ENCODE measurements at regions not wholly inside any gene's neighbourhood (a gene's known extent, or its start where the extent isn't known, plus 50 kb on each side); places are given as distances from the start of the nearest gene placed in this dataset.
"Not testable (repeated sequence)": the region's sequence is repeated elsewhere in the genome, so short reads cannot be mapped to it uniquely, and the experiment has no call there.

DNA sequence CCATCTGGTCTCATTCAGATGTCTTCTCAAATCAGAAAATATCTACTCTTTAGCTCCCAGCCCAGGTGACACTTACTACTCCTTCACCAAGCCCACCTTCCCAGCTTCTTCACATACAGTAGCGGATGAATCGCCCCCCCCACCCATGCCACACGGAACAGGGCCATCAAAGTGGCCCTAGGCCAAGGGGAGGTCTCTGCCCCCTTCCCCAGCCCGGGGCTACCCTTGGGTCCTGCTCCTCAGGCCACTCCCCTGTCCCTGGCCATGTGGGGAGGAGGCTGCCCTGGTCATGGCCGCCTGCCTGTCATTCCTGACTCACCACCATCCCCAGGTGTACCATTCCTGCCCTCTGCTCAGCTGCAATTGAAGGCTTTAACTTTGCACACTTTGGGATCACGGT lies 142.8 kb downstream of the NECTIN1 start:
- no peak for DNase-seq (ENCODE audit: low read depth, low spot score)

GRCh38 chr11:119585043-119585781 lies 143.8 kb downstream of the NECTIN1 start:
- peak; percentile 71 for DNase-seq (ENCODE audit: low read depth, low spot score)

DNA sequence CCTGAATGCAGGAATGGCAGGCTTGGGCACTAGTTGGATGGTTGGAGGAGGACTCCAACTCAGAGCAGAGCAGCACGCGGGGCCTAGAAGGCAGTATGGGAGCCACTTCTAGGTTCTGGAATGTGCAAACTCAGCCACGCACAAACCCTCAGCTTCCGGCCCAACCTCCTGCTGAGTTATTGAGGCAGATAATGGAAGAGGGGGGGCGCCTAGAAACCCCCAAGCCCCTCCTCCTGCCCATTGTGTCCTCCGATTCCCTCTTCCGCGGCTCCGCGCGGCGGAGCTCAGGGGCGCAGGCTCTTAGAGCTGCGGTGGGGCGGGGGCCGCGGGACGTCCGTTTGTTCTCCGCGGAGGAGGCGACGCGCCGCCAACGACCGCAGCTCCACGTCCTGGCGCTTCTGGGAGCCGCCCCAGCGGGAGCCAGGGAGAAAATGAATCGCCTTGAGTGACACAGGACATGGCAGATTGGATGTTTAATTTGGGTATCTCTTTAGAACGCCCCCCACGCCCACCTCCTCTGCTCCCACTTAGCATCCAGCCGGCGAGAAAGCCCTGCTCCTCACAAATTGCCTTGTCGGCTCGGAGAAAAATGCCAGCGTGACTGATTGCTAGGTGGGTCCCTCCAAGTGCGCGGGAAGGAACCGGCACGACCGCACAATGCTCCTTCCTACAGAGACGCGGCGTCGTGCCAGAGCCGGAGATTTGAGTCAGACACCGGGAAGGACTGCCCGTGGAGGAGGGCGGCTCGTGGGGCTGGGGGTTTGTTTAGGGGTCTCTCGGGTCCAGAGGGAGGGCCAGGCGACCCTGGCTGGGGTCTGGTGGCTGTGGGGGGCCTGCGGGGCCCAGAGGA lies 144.6 kb downstream of the NECTIN1 start:
- DNase-seq (ENCODE audit: low read depth, low spot score) = peak; percentile 94

DNA sequence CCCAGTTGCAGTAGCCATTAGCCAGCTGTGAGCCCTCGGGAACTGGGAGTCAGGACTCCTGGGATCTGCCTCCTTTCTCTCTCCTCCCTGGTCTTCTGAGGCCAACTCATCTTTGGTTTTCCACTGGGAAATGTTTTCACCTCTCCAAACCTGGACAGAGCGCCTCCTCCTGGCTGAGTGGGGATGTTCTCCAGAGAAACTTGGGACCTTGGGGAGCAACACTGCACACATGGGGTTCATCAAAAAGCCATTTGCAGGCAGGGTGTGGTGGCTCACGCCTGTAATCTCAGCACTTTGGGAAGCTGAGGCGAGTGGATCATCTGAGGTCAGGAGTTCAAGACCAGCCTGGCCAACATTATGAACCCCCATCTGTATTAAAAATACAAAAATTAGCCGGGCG lies 145.4 kb downstream of the NECTIN1 start:
- DNase-seq (ENCODE audit: low read depth, low spot score) = no peak

DNA sequence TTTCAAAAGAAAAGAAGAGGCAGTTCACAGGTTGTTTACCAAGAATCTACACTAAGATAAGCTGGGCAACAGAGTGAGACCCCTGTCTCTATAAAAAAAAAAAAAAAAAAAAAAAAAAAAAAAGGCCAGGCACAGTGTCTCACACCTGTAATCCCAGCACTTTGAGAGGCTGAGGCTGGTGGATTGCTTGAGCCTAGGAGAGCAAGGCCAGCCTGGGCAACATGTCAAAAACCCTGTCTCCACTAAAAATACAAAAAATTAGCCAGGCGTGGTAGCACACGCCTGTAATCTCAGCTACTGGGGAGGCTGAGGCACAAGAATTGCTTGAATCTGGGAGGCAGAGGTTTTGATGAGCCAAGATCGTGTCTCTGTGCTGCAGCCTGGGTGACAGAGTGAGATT lies 147.6 kb downstream of the NECTIN1 start:
- not testable (repeated sequence) for DNase-seq (ENCODE audit: low read depth, low spot score)

DNA sequence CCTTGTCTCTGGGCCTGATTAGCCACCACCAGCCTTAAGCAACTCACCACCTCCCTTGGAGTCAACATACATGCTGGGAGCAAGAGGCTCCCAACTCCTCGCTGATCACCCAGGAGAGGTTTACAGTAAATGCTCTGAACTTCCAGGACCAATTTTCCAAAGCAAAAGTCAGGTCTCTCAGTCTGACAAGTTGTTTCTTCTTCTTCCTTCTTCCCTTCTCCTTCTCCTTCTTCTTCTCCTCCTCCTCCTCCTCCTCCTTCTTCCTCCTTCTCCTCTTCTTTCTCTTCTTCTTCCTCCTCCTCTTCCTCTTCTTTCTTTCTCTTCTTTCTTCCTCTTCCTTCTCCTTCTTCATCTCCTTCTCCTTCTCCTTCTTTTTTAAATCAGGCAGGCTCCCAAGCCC lies 148.2 kb downstream of the NECTIN1 start:
- no peak for DNase-seq (ENCODE audit: low read depth, low spot score)

GRCh38 chr11:119580081-119580480 lies 148.9 kb downstream of the NECTIN1 start:
- no peak for DNase-seq (ENCODE audit: low read depth, low spot score)

DNA sequence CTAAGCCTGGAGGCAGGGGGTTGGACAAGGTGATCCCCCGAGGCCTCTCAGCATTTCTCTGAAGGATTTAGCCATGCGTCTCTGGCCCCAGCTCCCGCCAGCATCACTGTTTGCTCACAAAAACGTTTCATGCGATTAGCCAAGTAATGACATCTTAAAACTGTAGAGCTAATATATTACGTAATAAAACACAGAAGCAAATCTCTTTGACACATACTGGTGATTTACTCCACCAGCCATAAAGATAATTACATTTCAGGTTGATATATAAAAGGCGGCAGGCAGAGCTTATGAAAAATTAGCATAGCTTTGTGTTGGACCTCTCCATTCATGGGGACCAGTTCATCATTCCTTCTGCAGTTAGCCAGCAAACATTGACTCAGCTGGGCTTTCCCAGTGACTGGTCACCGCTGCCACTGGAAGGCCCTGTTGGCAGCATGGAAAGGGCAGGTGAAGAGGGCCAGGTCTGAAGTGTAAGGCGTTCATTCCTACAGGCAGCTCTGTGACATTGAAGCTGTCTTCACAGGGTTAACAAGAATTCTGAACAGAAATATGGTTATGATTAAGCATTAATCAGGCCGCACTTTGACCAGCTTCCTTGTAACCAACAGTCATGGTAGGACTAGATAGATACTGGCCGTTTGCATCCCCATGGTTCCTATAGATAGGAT lies 150.3 kb downstream of the NECTIN1 start:
- no peak for DNase-seq (ENCODE audit: low read depth, low spot score)

GRCh38 chr11:119573858-119574257 lies 150.9 kb upstream of the THY1 start:
- DNase-seq (ENCODE audit: low read depth, low spot score) = no peak

- DNase-seq (ENCODE audit: low read depth, low spot score) = no peak
Measured at GRCh38 chr11:119572481-119573424, 149.8 kb upstream of the THY1 start.

GRCh38 chr11:119571311-119571710 lies 148.3 kb upstream of the THY1 start:
- DNase-seq (ENCODE audit: low read depth, low spot score) = no peak

DNA sequence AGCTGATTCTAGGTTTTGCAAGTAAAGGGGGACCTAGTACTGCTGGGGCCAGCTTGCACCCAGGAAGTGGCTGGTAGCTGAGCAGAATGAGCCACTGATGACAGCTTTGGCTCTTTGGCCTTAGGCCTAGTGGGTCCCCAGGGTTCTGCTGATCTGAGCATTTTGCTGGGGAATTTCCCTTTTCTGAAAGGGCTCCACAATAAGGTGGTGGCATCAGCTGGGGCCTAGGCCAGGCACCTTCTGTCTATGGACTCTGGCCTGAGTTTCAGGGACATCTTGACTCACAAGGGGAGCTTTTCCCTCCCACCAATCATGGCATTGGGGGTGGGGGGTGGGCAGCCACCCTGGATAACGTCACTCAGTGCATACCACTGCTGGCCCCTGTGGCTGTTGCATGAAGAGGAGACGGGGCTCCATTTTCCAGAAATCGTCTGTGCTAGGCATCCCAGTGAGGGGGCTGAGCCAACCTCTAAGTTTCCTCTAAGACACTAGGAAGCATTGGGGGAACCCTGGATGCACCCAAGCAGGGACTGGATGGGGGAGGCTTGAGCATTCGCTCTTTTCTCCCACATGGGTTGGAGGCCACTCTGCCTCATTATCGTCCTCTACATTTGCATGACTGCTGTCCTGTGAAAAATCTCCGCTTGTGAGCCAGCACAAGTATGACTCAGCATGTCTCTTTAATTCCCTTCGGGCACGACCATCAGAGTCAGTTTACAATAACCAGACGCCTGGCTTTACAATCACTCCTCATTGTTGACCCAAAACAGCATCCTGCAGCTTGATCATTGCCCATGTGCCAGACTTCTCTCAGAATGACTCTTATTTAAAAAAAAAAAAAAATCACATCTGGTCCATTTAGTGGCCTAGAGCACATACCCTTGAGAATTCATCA lies 145.0 kb upstream of the THY1 start:
- peak; percentile 78 for DNase-seq (ENCODE audit: low read depth, low spot score)

- no peak for DNase-seq (ENCODE audit: low read depth, low spot score)
Measured at GRCh38 chr11:119566319-119566718, 143.3 kb upstream of the THY1 start.

- DNase-seq (ENCODE audit: low read depth, low spot score) = not testable (repeated sequence)
Measured at GRCh38 chr11:119565693-119566092, 142.7 kb upstream of the THY1 start.

DNA sequence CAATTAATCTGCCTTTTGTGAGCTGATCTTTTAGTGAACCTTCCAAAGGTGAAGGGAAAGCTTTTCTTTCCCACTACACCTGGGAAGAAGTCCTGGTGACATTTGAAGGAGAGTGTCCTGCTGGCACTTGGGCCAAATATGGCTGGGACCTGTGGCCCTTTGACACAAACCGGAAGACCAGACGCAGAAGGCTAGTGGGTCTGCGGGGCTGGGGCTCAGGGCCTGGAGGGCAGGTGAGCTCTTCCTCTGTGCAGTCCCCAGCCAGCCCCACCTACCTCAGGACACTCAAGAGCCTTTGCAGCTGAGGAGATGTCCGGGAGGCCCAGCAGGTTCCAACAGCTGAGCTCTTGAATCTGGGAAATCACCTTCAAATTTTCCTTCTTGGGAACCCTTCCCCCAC lies 138.0 kb upstream of the THY1 start:
- no peak for DNase-seq (ENCODE audit: low read depth, low spot score)

DNA sequence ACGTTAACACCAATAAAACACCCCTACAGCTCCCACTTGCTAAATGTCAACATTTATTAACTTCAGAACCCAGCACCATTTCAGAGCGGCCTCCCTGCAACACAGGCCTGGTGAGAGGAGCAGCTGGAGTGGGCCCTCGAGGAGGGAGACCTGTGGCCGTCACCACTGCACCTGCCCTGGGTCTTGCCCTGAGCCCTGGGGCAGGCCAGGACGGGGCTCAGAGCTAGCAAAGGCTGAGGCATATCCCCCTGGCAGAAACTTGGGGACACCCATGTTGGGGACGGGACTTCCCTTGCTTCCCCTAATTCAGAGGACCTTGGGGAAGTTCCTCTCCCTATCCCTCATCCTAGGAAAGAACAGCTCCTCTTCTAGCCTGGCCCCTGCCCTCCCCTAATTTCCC lies 137.3 kb upstream of the THY1 start:
- DNase-seq (ENCODE audit: low read depth, low spot score) = no peak

DNA sequence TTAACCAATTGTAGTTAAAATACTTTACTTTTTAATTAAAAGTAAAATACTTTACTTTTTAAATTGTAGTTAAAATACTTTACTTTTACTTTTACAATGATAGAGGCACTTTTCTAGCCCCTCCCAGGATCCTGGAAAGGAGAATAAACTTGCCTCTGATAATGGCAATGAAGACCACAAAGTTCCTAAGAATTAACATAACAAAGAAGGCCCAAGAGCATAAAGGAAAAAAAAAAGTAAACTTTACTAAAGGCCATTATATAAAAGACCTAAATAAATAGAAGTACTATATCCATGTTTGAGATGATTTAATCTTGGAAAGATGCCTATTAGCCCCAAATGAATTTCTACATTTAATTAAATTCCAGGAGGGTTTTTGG lies 129.1 kb upstream of the THY1 start:
- DNase-seq (ENCODE audit: low read depth, low spot score) = no peak

DNA sequence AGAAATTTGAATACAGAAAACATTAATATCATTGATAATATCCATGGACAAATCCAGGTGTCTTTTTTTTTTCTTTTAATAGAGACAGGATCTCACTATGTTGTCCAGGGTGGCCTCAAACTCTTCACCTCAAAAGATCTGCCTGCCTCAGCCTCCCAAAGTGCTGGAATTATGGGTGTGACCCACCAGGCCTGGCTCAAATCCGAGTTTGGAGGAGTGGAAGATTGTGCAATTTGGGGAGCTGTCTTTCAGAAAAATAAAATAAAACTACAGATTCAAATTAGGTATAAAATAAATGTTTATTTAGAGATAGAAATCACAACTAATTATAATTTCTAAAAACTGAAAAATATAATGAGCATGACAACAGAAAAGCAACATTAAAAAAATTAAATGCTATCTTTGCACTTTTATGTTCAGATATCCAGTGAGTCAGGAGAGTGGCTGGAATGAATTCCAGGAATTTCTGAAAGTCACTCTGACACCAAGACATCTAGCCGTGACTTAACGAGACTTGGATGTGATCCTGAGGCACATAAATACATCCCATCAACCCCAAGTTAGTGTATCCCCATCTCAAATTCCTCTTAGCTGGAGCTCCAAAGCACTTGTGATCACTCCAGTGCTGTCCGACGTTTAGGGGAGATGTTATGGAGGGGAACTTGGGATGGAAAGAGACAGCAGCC lies 128.6 kb upstream of the THY1 start:
- peak; percentile 55 for DNase-seq (ENCODE audit: low read depth, low spot score)

DNA sequence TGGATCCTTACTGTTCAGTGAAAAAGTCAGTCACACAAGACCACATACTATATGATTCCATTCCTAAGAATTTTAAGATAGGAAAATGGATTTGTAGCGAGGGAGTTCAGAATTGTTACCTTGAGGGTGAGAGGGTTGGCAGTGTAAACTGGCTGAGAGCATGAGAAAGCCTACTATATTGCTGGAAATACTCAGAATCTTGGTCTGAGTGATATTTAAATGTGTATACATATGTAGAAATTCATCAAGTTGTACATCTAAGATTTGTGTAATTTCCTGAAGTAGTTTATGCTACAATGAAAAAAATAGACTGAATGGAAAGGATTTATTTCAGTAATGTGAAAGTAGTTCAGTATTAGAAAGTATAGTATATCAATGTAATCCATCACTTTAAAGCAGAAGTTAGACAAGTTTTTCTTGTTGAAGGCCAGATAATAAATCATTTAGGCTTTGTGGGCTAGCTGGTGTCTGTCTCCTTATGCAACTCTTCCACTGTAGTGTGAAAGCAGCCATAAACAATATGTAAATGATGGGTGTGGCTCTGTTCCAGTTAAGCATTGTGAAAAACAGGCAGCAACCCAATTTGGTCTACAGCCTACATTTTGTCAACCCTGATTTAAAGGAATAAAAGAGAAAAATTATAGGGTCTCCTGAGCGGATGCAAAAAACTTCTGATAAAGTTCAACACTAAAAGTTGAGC lies 127.2 kb upstream of the THY1 start:
- DNase-seq (ENCODE audit: low read depth, low spot score) = no peak

All from astrocyte of the hippocampus (primary cell).